Smooth muscle cell (in vitro differentiated cells): ENCODE measurements at regions not wholly inside any gene's neighbourhood (a gene's known extent, or its start where the extent isn't known, plus 50 kb on each side); places are given as distances from the start of the nearest gene placed in this dataset.

Source experiments
- DNase-seq: peaks from one replicate; lab custom pipeline; 2025; ENCODE audit not compliant: unreplicated experiment; lab: John Stamatoyannopoulos, UW
- H2AFZ ChIP-seq: fragments of 200-600 bp; sonication (generic); 2 replicates; pipeline ENCODE4 v1.6.0; 2016; ENCODE audit warnings: antibody characterized with exemption, low read depth, mild to moderate bottlenecking
- H3F3A ChIP-seq: fragments of 200-600 bp; sonication (generic); 2 replicates; pipeline ENCODE4 v1.6.0; 2017; ENCODE audit warnings: antibody characterized with exemption, low read depth
- H3K27ac ChIP-seq: fragments of 200-600 bp; sonication (generic); 2 replicates; pipeline ENCODE4 v1.5.1; 2016; ENCODE audit warnings: low read depth, mild to moderate bottlenecking
- H3K27me3 ChIP-seq: fragments of 200-600 bp; sonication (generic); 2 replicates; pipeline ENCODE4 v1.6.1; 2016; ENCODE audit warnings: low read depth, mild to moderate bottlenecking
- H3K36me3 ChIP-seq: fragments of 200-600 bp; sonication (generic); 2 replicates; pipeline ENCODE4 v1.5.1; 2016; ENCODE audit warnings: low read depth
- H3K4me1 ChIP-seq: fragments of 200-600 bp; sonication (generic); 2 replicates; pipeline ENCODE4 v1.5.1; 2016; ENCODE audit warnings: low read depth
- H3K4me2 ChIP-seq: fragments of 200-600 bp; sonication (generic); 2 replicates; pipeline ENCODE4 v1.6.0; 2016; ENCODE audit warnings: mild to moderate bottlenecking
- H3K4me3 ChIP-seq: fragments of 200-600 bp; sonication (generic); 2 replicates; pipeline ENCODE4 v1.5.1; 2016; ENCODE audit warnings: mild to moderate bottlenecking
- H3K79me2 ChIP-seq: fragments of 200-600 bp; sonication (generic); 2 replicates; pipeline ENCODE4 v1.6.0; 2016; ENCODE audit warnings: low read depth, mild to moderate bottlenecking
- H3K9ac ChIP-seq: fragments of 200-600 bp; sonication (generic); 2 replicates; pipeline ENCODE4 v1.6.0; 2016; ENCODE audit warnings: low read depth
- H3K9me3 ChIP-seq: fragments of 200-600 bp; sonication (generic); replicated peaks from 2 replicates; pipeline ENCODE4 v1.5.1; 2016; ENCODE audit warnings: low read depth
- H4K20me1 ChIP-seq: fragments of 200-600 bp; sonication (generic); 2 replicates; pipeline ENCODE4 v1.6.0; 2016; ENCODE audit warnings: low read depth
- WGBS: methylation state at CpG from one replicate; pipeline ENCODE4 v1.1.7; 2016; ENCODE audit warnings: low lambda C conversion rate; 5-methylcytosine and 5-hydroxymethylcytosine counted together
- TF ChIP-seq, protein P1 (sequence below): fragments of 200-600 bp; sonication (generic); IDR thresholded peaks from 2 replicates; pipeline ENCODE4 v1.5.1; 2017; ENCODE audit warnings: borderline replicate concordance, mild to moderate bottlenecking, antibody characterized with exemption; ENCODE audit not compliant: insufficient read depth, poor library complexity, severe bottlenecking

GRCh38 chr3:713947-714620, 378.7 kb upstream of the CNTN6 start:
- H3K9me3 ChIP-seq, result no peaks in the 10 kb centered on the region
- H3K27me3 ChIP-seq, result no peaks in the 10 kb centered on the region
- H3F3A ChIP-seq, result no peaks in the 10 kb centered on the region
- TF ChIP-seq, protein P1, sequence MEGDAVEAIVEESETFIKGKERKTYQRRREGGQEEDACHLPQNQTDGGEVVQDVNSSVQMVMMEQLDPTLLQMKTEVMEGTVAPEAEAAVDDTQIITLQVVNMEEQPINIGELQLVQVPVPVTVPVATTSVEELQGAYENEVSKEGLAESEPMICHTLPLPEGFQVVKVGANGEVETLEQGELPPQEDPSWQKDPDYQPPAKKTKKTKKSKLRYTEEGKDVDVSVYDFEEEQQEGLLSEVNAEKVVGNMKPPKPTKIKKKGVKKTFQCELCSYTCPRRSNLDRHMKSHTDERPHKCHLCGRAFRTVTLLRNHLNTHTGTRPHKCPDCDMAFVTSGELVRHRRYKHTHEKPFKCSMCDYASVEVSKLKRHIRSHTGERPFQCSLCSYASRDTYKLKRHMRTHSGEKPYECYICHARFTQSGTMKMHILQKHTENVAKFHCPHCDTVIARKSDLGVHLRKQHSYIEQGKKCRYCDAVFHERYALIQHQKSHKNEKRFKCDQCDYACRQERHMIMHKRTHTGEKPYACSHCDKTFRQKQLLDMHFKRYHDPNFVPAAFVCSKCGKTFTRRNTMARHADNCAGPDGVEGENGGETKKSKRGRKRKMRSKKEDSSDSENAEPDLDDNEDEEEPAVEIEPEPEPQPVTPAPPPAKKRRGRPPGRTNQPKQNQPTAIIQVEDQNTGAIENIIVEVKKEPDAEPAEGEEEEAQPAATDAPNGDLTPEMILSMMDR, result no peak
- H3K36me3 ChIP-seq, result no peaks in the 10 kb centered on the region
- H3K4me2 ChIP-seq, result no peak overlapping the region
- no peak overlapping the region for H3K9ac ChIP-seq
- no peaks in the 10 kb centered on the region for H3K79me2 ChIP-seq
- H2AFZ ChIP-seq, result no peak overlapping the region
- no peak overlapping the region for H3K4me3 ChIP-seq
- H3K27ac ChIP-seq, result no peak overlapping the region
- no peak for DNase-seq
- WGBS, result 83% methylated on average over 5 of the region's 5 CpGs
- no peaks in the 10 kb centered on the region for H3K4me1 ChIP-seq
- no peaks in the 10 kb centered on the region for H4K20me1 ChIP-seq

- WGBS, result 92% methylated on average over 1 of the region's 1 CpG
- Histone ChIP-seq H3K4me2 (no peak overlapping the region), H2AFZ (no peak overlapping the region), H3K36me3 (no peaks in the 10 kb centered on the region), H3K4me3 (no peak overlapping the region), H3K27me3 (no peaks in the 10 kb centered on the region), H3F3A (no peaks in the 10 kb centered on the region), H3K79me2 (no peaks in the 10 kb centered on the region), H3K9ac (no peak overlapping the region), H3K27ac (no peak overlapping the region), H3K9me3 (no peaks in the 10 kb centered on the region), H4K20me1 (no peaks in the 10 kb centered on the region), H3K4me1 (no peaks in the 10 kb centered on the region)
- TF ChIP-seq, protein P1, result no peak
- DNase-seq, result no peak
Observed at GRCh38 chr3:721086-721485, 371.7 kb upstream of the CNTN6 start.

GRCh38 chr3:732326-732928, 360.4 kb upstream of the CNTN6 start:
- no peak overlapping the region for H3K4me2 ChIP-seq
- no peaks in the 10 kb centered on the region for H3K4me1 ChIP-seq
- no peak overlapping the region for H3K9ac ChIP-seq
- no peak overlapping the region for H3K27ac ChIP-seq
- no peak overlapping the region for H3K4me3 ChIP-seq
- H3K36me3 ChIP-seq, result no peaks in the 10 kb centered on the region
- H3F3A ChIP-seq, result no peaks in the 10 kb centered on the region
- no peak for DNase-seq
- no peak overlapping the region for H2AFZ ChIP-seq
- H3K9me3 ChIP-seq, result no peaks in the 10 kb centered on the region
- H4K20me1 ChIP-seq, result no peaks in the 10 kb centered on the region
- TF ChIP-seq, protein P1, result no peak
- no peaks in the 10 kb centered on the region for H3K27me3 ChIP-seq
- WGBS, result 85% methylated on average over 3 of the region's 3 CpGs
- no peaks in the 10 kb centered on the region for H3K79me2 ChIP-seq

- TF ChIP-seq, protein P1, result no peak
- 86% methylated on average over 4 of the region's 4 CpGs for WGBS
- H3K4me2 ChIP-seq, result no peak overlapping the region
- H4K20me1 ChIP-seq, result no peaks in the 10 kb centered on the region
- no peaks in the 10 kb centered on the region for H3K4me1 ChIP-seq
- H3K27ac ChIP-seq, result no peak overlapping the region
- H3K36me3 ChIP-seq, result no peaks in the 10 kb centered on the region
- no peaks in the 10 kb centered on the region for H3K27me3 ChIP-seq
- DNase-seq, result no peak
- no peaks in the 10 kb centered on the region for H3K79me2 ChIP-seq
- H2AFZ ChIP-seq, result no peak overlapping the region
- H3K4me3 ChIP-seq, result no peak overlapping the region
- no peak overlapping the region for H3K9ac ChIP-seq
- no peaks in the 10 kb centered on the region for H3K9me3 ChIP-seq
- H3F3A ChIP-seq, result no peaks in the 10 kb centered on the region
Observed at GRCh38 chr3:733313-733712, 359.5 kb upstream of the CNTN6 start.
